NCI-H1436 (cell line): ENCODE measurements at regions not wholly inside any gene's neighbourhood (a gene's known extent, or its start where the extent isn't known, plus 50 kb on each side); places are given as distances from the start of the nearest gene placed in this dataset.

ENCODE experiments used
- DNase-seq: peaks from one replicate; lab custom pipeline; 2025; lab: John Stamatoyannopoulos, UW

DNA sequence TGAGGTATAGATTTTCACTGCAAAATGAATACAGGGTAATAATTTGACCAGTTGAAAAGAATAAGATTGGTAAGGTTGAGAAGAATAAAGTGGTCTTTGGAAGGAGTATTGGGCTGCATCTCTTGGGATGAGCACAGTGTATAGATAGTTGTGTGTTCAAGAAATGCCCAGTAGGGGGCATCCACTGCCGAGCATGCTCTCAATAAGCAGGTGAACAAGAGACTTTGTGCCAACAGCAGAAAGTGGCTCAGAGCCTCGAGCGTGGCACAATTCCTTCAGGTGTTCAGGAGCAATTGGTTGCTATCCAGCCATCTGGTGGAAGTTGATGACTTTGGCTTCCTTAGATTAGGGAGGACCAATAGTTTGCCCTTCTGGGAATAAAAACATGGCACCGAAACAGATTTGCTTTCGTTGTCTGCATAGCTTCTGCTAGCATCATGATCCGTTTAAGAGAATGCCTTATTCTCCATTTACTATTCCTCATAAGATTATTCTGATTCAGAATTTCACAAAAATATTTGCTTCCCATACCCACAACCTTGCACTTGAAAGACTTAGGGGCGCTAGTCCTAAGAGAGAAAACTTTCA, 258.1 kb upstream of the NEIL3 start:
- DNase-seq = no peak

DNA sequence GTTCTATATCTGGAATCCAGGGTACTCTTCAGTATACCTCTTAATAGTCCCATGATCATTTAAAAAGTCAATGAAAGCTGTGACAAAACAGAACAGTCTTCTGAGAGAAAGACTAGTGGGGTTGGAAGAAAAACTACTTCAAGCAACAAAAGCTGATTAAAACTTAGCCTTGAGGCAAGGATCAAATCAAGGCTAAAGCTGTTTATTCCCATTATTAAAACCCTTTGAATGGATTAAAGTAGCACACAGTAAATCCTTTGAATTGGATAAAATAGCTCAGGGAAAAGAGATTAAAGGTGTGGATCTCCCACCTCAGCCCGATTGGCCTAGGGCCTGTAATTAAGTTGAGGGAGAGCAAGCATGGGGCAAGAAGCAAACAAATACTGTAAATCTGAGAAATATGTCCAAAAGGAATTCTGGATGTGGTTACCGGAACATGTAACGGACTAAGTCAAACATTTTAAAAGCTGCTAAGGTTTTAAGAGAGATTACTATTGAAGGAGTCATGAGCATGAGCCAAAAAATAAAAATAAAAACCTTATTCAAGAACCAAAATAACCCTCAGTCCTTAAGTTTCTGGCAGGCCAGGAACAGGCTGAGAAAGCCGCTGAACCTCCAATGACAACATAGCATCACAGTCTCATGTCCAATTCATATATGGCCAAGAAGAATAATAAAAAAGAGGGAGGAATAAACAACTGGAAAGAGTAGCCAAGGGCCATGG, 257.3 kb upstream of the NEIL3 start:
- DNase-seq = no peak

DNA sequence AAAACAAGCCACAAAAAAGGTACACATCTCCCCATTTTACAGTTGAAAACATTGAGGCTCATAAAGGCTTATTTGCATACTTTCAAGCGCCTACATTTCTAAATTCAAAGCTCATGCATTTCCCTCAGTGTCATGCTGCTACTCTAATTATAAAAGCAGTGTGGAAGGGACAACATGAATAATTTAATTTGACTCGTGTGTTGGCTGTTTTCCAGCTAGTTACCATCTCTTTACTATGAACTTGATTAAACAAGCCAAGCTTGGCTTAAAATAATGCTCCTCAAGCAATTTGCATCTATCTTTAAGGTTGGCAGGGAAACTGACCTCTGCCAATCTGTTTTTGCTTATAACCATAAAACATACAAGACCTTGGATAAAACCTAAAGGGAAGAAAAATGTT, 252.5 kb upstream of the NEIL3 start:
- DNase-seq = no peak

DNA sequence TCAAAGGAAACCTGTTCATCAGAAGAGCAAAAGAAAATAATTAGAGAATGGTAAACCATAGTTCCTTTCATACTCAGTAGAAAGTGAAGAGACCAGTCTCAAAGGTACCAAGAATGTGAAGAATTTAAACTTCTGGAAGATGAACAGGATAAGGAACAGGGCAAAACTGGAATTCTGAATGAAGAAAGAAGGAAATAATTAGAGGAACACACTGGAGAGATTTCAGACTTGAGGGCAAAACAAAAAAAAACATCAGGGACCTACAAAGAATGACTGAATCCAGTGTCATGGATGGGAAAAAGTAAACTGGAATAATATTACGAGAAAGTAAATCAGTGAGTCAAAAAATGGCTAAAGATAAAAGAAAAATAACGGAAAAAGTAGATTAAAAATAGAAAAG, 245.6 kb upstream of the NEIL3 start:
- no peak for DNase-seq

DNA sequence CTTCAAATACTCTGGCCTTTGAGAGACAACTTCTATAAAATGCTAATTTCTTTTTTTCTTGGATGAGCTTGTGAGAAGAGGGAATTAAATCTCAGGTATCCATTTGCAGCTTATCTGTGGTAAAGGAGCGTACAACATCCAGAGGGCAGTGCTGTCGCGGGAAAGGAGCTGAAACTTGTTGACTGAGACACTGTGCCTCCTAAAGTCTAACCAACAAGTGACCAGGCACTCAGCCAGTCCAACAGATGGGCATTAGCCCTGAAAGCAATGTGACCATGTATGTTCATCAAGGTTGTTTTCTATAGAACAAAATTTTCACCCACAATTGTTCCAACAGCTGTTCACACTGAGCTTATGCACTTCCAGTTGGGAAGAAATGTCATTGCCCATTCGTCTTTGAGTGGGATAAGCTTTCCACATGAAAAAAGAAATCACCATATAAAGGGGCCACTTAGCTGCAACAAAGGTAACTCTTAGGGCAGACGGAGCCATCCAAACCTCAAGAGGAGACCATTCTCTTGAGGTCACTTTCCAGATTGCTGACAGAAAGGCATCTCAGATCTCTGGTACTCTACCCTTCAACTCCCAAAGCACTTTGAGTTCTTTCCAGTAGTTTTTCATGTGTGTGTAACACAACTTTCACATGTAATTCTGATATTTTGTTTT, 244.8 kb upstream of the NEIL3 start:
- DNase-seq = no peak

DNA sequence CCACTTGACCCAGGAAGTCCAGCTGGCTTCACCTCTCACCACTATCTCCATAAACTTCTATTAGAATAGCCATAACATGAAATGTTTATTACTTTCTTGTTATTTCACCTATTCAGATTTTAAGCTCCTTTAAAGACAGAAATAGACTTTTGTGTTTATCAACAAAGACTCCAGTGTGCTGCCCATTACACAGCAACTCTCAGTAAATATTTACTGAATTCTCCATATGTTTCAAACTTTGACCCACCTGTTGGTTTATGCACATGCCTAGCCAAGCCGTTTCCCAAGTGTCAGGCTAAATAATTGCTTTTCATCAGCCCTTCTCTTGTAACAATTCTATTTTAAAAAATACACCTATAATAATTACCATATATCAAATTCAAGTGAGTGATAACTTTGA, 242.9 kb upstream of the NEIL3 start:
- DNase-seq = no peak

DNA sequence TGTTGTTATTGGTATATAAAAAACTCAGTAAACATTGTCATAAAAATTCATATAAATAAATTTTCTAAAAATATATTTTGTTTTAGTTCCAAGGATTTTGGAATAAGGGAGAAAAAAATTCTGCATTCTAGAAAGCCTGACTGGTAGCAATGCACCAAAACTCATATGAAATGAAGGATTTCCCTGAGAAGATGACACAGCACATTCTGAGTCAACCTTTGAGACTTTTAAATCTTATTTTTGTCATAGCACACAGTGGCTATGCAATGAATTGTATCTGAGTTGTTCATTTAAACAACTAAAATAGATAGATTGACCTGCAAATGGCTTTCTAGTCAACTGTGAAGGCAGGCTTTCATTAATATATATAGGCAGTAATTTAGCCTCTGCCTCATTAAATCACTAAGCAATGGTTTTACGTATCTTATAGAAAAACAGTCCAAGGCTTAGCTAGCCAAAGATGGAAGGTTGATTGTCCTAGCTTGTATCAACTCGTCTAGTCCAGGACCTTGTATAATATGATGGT, 239.1 kb upstream of the NEIL3 start:
- no peak for DNase-seq

DNA sequence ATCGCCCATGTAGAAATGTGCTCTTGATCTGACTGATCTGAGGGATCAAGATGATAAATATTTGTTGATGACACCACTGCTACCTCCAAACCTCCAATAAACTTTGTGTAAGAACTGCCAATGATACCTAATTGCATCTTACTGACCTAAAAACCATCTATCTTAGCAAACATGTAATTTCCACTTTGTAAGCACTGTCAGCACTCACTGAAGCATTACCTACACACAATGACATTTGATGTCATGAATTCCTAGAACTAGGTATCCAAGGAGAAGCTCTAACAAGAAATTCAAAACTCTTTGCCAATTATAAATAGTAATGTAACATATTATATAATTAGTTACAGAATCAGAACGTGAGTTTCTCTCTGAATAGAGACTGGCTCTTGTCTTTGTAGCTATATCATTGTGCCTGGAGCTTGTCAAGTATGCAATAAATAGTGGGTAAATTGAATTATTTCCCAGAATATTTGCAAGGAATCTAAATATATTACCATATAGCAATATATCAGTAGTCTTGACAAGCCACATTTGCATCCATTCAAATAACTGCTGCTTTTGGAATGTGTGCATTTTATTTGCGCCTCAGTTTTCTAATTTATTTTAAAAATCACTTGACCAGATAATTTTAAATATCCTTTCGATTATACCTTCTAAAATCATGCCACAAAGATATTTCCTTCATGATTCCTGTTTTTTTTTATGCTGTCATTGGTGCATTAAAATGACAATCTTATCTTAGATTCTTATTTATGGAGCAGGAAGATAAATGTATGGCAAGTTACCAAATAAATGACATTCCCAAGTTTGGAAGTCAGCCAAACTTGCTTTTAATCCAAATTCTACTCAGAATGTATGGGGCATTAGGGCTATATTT, 232.3 kb upstream of the NEIL3 start:
- DNase-seq = no peak

DNA sequence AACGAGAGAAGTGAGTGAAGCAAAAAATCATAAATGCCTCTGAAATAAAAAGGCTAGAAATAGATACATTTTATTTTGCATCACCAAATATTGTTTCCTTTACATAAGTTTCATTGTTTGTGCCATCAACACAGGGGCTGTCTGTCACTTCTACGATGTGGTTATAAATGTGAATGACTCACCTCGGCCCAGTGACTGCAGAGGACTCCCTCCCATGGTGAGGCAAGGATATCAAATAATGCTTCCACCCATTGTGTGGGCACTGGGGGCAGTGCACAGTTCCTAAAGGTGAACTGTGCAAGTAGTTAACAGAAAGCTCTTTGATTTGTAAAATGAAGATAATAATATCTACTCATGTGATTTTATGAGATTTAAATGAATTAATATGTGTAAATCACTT, 230.3 kb upstream of the NEIL3 start:
- DNase-seq = no peak

DNA sequence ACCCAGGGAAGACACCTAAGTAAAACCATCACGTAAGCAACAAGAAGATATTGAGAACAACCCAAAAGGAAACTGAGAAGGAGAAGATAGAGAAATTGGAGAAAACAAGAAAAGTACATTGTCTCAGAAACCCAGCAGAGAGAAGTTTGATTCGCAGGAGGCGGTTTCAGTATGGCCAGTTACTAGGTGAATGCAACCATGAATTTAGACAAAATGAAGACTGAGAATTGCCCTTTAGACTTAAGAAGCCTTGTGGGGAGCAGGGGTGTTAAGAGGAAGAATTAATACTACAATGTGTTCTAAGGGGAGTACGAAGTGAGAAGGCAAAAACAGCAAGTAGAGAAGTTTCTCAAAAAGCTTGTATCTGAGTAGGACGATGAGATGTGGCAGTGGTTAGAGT, 229.3 kb upstream of the NEIL3 start:
- no peak for DNase-seq

DNA sequence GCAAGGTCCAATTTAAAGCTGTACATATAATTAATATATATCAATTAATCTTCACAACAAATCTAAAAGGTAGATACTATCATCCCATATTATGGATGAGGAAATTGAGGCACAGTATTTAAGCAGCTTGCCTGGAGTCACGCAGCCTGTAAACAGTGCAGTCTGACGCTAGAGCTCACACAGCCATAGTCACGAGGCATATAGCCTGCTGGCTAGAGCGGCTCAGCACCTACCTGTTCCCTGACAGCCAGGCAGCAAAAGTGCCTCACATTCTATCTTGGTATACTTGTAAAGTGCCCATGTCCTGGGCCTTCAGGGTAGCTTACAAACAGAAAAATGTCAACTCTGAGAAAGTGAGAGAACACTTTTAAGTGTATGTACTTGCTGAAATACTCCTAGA, 222.6 kb upstream of the NEIL3 start:
- DNase-seq = no peak

DNA sequence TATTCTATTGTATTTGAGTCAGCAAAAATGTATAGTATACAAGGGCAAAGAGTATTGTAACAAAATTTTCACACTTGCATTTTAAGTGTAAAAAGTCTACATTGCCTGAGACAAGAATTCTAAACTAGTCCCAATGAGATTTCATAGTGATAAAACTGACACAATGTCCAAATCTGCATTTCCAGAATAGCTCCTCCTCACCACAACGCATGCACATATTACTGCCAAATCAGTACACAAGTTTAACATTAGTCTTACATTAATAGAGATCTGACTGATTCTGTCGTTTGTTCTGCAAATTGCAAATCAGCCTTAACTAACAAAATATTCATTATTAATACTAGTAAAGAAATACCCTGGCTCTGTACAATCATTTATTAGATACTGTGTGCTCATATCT, 222.2 kb upstream of the NEIL3 start:
- DNase-seq = no peak

DNA sequence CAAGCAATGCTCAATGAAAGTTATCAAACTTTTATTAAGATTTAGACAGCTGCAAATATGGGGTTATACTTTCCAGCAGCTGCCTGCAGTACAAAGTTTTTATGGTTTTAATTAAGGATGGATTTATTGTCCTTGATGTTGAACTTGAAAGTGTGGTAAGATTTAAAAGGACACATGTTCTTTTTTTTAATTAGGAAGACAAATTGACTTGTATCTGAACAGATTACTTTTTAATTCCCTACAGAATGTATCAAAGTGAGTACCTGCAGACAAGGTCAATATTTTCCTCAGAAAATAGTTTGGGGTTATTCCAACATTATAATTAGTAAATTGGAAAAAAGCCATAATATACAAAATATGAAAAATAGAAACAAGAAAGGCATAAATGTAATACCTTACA, 218.2 kb upstream of the NEIL3 start:
- DNase-seq = no peak

DNA sequence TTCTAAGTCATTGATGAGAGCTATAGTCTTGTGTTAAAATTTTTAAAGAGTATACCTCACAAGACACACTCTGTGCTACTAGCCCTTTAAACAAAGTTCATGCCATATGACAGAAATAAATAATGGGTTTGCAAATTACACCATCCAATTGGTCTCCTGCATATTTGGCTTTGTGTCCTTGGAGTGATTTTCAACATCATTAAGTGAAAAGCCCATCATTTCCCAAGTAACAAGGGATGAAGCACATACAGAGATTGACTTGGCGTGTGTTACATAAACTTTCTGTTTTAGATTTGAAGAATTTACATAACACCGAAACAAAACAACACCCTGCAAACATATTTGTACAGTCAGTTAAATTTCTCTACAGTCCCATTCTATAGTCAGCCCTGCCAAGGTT, 216.9 kb upstream of the NEIL3 start:
- no peak for DNase-seq

DNA sequence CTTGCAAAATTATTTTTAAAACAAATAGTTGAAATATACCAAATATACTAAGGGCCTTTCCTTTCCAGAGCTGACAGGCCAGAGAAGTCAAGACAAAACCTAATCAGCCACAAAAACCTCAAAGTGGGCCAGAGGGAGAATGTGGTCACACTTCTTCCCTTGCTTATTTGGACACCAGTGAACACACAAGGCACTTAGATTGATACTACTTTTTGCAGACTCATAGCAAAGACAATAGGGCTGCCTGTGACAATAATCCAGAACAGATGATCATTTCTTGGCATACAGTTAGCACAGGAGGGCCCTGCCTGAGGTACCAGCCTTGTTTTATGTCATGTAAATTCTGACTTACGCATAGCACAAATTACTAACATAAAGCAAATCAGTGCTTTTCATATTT, 215.7 kb upstream of the NEIL3 start:
- DNase-seq = no peak

DNA sequence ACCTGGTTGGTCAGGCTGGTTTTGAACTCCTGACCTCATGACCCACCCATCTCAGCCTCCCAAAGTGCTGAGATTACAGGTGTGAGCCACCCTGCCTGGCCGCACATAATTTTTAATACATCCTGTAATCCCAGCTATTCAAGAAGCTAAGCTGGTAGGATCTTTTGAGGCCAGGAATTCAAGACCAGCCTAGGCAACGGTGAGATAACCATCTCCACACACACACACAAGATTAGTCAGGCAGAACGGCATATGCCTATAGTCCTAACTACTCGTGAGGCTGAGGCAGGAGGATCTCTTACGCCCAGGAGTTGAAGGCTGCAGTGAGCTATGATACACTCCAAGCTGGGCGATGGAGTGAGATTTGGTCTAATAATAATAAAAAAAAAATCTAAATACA, 212.4 kb upstream of the NEIL3 start:
- DNase-seq = no peak

DNA sequence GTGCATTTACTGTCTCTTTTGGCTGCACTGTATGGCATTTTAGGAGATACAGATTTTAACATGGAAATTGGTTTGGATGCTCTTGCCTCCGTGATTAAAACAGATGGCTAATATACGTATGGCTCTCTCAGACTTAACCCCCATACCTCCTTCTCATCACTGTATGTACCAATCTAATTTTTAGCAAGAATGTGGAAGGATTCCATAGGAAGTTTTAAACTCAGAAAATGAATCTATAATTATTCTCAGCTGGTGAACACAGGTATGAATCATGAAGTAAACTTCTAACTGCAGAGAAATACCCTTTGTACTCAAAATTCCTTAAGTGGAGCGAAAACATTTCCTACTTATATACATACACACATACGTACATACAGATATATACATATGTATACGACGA, 210.5 kb upstream of the NEIL3 start:
- no peak for DNase-seq

DNA sequence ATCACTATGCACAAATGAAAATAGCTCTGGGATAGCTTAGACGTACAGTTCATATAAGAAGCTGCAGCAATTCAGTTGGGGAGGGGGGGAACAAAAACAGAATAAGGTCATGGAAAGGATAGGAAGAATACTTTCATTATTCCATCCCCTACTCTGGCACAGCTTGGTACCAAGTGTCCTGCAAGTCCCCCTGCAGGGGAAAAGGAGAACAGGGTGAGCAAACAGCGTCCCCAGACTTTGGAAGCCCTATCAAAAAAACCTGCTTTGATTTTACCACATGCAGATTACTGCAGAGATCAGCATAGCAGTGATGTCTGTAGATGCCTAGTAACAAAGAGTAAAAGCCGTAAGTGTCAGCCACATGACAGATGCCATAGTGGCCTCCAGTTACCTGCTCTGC, 209.4 kb upstream of the NEIL3 start:
- no peak for DNase-seq

DNA sequence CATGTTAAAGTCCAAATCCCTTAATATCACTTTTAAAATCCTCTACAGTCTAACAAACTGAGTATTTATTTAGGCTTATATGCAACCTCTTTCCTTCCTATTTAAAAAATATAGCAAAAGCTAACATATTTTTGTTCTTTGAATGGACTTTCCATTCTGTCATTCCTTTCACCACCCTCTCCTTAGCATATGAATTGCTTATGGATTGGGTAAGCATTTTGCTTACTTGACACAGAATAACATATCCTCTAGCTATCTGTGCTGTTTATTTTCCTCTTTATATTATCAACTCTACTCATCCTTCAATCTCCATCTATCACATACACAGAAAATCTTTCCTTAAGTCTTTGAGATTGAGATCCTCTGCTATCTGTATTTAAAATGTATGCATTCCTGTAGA, 206.1 kb upstream of the NEIL3 start:
- no peak for DNase-seq

DNA sequence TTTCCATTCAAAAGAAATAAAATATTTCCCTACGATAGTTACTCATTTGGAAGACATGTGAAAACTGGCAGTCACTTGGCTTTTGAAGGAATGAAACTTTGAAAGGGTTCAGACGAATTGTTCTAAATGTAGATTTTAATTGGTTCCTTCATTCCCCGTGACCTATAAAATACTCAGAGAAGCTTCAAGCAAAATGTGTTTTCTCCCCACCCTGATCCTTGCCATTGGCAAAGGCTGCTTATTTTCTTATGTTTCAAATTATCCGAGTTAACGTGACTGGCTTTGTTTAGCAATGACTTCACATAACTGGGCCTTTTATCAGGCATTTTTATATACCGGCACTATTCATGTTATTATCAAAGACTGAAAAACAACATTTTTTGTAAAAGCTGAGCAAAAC, 204.1 kb upstream of the NEIL3 start:
- no peak for DNase-seq

DNA sequence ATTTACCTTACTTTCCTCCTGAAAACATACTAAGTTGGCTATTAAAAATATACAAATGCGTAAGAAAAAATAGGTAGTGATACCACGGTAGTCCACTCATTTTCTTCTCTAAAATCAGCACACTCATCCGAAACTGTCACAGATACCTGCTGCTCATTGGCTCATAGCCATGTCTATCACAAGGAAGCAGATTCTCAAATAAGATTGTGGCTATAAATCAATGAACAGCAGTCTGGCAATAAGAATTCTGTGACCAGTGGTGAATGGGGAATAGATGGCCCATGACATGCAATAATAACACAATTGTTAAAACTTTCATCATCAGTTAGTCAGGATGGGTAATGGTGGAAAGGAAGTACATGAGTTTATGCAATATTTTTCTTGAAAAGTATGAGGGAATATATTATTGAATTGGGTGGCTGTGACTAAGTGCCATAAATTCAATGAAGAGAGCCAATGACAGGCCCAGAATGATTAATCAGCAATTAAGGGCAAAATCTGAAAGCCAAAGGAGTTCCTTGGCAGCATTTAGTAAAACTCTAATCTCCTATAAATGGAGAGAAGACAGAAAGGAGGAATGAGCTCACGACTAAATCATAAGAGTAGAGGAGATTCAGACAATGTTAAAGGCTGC, 202.3 kb upstream of the NEIL3 start:
- DNase-seq = no peak

DNA sequence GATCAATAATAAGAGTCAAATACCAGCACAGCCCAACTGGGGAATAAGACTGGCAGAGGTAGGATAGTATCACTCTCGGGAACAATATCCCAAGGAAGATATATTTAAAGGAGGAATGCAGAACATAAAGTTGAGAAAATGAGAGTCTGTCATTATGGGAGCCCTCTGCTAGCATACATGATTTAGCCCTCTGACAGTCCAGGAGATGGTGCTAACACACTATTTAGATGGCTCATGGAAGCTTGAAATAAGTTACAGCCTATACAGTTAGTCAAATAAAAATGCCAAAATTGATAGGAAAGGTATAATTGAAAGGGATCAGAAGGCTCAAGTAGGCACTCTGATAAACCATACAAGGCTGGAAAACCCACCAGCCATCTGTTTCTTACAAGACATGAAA, 201.0 kb upstream of the NEIL3 start:
- no peak for DNase-seq
